Adrenal gland (tissue), 5 donors: ENCODE measurements at regions not wholly inside any gene's neighbourhood (a gene's known extent, or its start where the extent isn't known, plus 50 kb on each side); places are given as distances from the start of the nearest gene placed in this dataset.

Experiments used
- CTCF ChIP-seq, 6 experiments: fragments of 450-650 bp in 4 of 6; fragments of 200-600 bp in 2 of 6; sonication (generic) in 1 of 6; IDR thresholded peaks; 1 replicate in 5 of 6; 2 replicates in 1 of 6; pipeline versions ENCODE4 v1.5.1 to v1.8.0; 2016 to 2021; ENCODE audit warnings: antibody characterized with exemption in 6 of 6, mild to moderate bottlenecking in 2 of 6, moderate library complexity in 1 of 6
- POLR2A ChIP-seq, 2 donors: fragments of 450-650 bp; IDR thresholded peaks; one replicate each; pipeline ENCODE4 v1.6.1; 2017; ENCODE audit warnings: antibody characterized with exemption in 2 of 2, mild to moderate bottlenecking in 2 of 2, moderate library complexity in 1 of 2
- donor health status: DM: no; HTN: no; CAD: no.

GRCh38 chr2:17282826-17283225, 235.4 kb downstream of the RAD51AP2 start:
- TF ChIP-seq CTCF (IDR thresholded peaks at IDR 0.05): no peak
- TF ChIP-seq POLR2A (IDR thresholded peaks at IDR 0.05): no peak
